MM.1S (cell line): ENCODE measurements at regions not wholly inside any gene's neighbourhood (a gene's known extent, or its start where the extent isn't known, plus 50 kb on each side); places are given as distances from the start of the nearest gene placed in this dataset.

ENCODE experiments used
- EZH2 ChIP-seq: fragments of 300-600 bp; sonication (generic); optimal IDR thresholded peaks from 2 replicates; pipeline ENCODE3; 2017; ENCODE audit warnings: low read depth, mild to moderate bottlenecking, antibody characterized with exemption, low read length, mixed read lengths
- EZH2phosphoT487 ChIP-seq: fragments of 300-600 bp; sonication (generic); IDR thresholded peaks from 2 replicates; pipeline ENCODE4 v1.6.1; 2018; ENCODE audit warnings: antibody characterized with exemption, low read length
- TF ChIP-seq, protein P1 (sequence below): fragments of 300-600 bp; sonication (generic); IDR thresholded peaks from 2 replicates; pipeline ENCODE4 v1.5.1; 2016; ENCODE audit warnings: antibody characterized with exemption, low read length, mixed read lengths

DNA sequence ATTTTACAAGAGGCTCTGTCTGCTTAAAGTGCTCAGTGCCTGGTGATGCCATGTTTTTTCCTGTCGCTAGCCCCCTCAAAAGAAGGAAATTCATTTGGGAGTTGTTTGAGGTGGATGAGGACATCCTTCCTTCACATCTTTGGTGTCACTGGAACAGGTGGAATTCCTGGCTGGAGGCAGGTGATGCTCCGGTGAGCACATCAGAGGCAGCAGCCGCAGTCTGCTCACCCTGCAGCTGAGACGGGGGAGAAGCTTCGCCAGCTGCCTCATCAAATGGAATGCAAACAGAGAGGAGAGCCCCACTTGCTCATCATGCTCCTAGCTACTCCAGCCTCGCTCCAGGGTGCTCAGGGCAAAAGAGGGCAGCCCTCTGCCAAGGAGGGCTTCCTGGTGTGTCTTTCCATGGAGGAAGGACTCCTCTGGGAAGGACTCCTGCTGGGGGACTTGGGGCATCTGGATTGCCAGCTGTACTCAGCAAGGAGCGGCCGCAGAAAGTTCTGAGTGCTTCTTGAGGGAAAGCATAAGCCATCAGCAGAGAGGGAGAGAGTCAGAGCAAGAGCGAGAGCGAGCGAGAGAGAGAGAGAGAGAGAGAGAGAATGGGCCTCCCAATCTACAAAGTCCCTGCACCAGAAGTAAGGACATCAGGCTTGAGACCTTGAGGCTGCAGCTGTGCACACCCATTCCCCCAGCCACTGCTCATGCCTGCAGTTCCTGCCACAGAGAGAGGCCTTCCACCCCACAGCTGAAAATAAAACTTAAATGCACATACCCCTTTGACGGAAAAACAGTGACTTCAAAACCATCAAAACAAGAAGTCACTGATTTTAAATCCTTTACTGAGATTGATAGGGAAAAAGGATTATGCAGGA lies 74.3 kb upstream of the UBL3 start:
- TF ChIP-seq, protein P1, sequence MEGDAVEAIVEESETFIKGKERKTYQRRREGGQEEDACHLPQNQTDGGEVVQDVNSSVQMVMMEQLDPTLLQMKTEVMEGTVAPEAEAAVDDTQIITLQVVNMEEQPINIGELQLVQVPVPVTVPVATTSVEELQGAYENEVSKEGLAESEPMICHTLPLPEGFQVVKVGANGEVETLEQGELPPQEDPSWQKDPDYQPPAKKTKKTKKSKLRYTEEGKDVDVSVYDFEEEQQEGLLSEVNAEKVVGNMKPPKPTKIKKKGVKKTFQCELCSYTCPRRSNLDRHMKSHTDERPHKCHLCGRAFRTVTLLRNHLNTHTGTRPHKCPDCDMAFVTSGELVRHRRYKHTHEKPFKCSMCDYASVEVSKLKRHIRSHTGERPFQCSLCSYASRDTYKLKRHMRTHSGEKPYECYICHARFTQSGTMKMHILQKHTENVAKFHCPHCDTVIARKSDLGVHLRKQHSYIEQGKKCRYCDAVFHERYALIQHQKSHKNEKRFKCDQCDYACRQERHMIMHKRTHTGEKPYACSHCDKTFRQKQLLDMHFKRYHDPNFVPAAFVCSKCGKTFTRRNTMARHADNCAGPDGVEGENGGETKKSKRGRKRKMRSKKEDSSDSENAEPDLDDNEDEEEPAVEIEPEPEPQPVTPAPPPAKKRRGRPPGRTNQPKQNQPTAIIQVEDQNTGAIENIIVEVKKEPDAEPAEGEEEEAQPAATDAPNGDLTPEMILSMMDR = no peak
- TF ChIP-seq EZH2 = no peak
- TF ChIP-seq EZH2phosphoT487 = no peak
